ENCODE measurements at regions not wholly inside any gene's neighbourhood (a gene's known extent, or its start where the extent isn't known, plus 50 kb on each side); places are given as distances from the start of the nearest gene placed in this dataset.

- no peak overlapping the region for H3K4me3 ChIP-seq (ENCODE audit: low read depth, poor library complexity, severe bottlenecking)
- DNase-seq (ENCODE audit: low spot score in 2 of 2) = no peak
- TF ChIP-seq POLR2A (IDR thresholded peaks at IDR 0.05) = no peak
- no peak for TF ChIP-seq CTCF (IDR thresholded peaks at IDR 0.05)
- intact Hi-C loops (cut with DNase I; ENCODE audit: low total_unique reads) = no loop called here
- 65 to 69% methylated on average over 8 of the region's 8 CpGs for WGBS, 2 donors
Observed at GRCh38 chr18:78309924-78310323, 669.7 kb upstream of the SALL3 start.

- intact Hi-C loops (cut with DNase I; ENCODE audit: low total_unique reads) = no loop called here
- no peak for DNase-seq (ENCODE audit: low spot score in 2 of 2)
- 87% methylated on average over 15 of the region's 15 CpGs for WGBS, 2 donors
- H3K4me3 ChIP-seq (ENCODE audit: low read depth, poor library complexity, severe bottlenecking) = no peak overlapping the region
- TF ChIP-seq CTCF (IDR thresholded peaks at IDR 0.05) = no peak
- no peak for TF ChIP-seq POLR2A (IDR thresholded peaks at IDR 0.05)
Observed at GRCh38 chr18:78319264-78319663, 660.4 kb upstream of the SALL3 start.

GRCh38 chr18:78319961-78320360 is 659.7 kb upstream of the SALL3 start:
- H3K4me3 ChIP-seq (ENCODE audit: low read depth, poor library complexity, severe bottlenecking) = no peak overlapping the region
- 61 to 72% methylated on average over 10 of the region's 10 CpGs for WGBS, 2 donors
- intact Hi-C loops (cut with DNase I; ENCODE audit: low total_unique reads) = no loop called here
- no peak for DNase-seq (ENCODE audit: low spot score in 2 of 2)
- TF ChIP-seq CTCF (IDR thresholded peaks at IDR 0.05) (no peak), POLR2A (IDR thresholded peaks at IDR 0.05) (no peak)

- DNase-seq (ENCODE audit: low spot score in 2 of 2) = no peak
- intact Hi-C loops (cut with DNase I; ENCODE audit: low total_unique reads) = no loop called here
- WGBS, 2 donors = 80% methylated on average over 6 of the region's 6 CpGs
- no peak for TF ChIP-seq CTCF (IDR thresholded peaks at IDR 0.05)
- no peak for TF ChIP-seq POLR2A (IDR thresholded peaks at IDR 0.05)
- no peak overlapping the region for H3K4me3 ChIP-seq (ENCODE audit: low read depth, poor library complexity, severe bottlenecking)
Observed at GRCh38 chr18:78321402-78321801, 658.2 kb upstream of the SALL3 start.

- no peak for TF ChIP-seq POLR2A (IDR thresholded peaks at IDR 0.05)
- TF ChIP-seq CTCF (IDR thresholded peaks at IDR 0.05) = no peak
- WGBS, 2 donors = 61 to 66% methylated on average over 14 of the region's 14 CpGs
- DNase-seq (ENCODE audit: low spot score in 2 of 2) = no peak
- intact Hi-C loops (cut with DNase I; ENCODE audit: low total_unique reads) = no loop called here
- H3K4me3 ChIP-seq (ENCODE audit: low read depth, poor library complexity, severe bottlenecking) = peak overlapping the region; percentile 9
Observed at GRCh38 chr18:78323453-78324197, 656.0 kb upstream of the SALL3 start.

GRCh38 chr18:78327643-78328042 is 652.0 kb upstream of the SALL3 start:
- no peak for TF ChIP-seq POLR2A (IDR thresholded peaks at IDR 0.05)
- no peak for TF ChIP-seq CTCF (IDR thresholded peaks at IDR 0.05)
- no peak for DNase-seq (ENCODE audit: low spot score in 2 of 2)
- intact Hi-C loops (cut with DNase I; ENCODE audit: low total_unique reads) = no loop called here
- H3K4me3 ChIP-seq (ENCODE audit: low read depth, poor library complexity, severe bottlenecking) = no peak overlapping the region
- WGBS, 2 donors = 89 to 97% methylated on average over 8 of the region's 8 CpGs
